ENCODE measurements at regions not wholly inside any gene's neighbourhood (a gene's known extent, or its start where the extent isn't known, plus 50 kb on each side); places are given as distances from the start of the nearest gene placed in this dataset.

DNA sequence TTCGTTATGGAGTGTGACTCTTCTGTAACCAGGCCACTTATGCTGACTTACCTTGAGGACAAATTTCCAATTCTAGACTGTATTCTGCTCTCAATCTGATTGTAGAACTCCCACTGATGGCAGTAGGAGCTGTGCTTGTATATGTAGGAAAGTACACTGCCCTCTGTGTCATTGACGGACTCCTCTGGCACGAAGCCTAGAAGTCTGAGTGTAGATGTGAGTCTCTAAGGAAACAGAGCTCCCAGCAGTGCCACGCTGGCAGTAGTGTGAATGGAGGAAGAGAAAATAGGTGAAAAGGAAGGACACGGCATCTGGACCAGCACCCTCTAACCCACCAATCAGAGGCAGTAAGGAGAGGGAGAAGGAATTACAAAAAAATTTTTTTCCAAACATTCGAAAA, 130.4 kb upstream of the ADGRL2 start:
- intact Hi-C loops (cut with DNase I), result no loop called here
- ATAC-seq (peak; percentile 86), DNase-seq (no peak)
- Histone ChIP-seq H3K27ac (no peak overlapping the region), H3K27me3 (no peaks in the 10 kb centered on the region), H3K9me3 (no peaks in the 10 kb centered on the region), H3K36me3 (no peaks in the 10 kb centered on the region), H3K4me1 (peaks cover 4% of the 10 kb centered on the region), H3K4me3 (no peak overlapping the region)
- TF ChIP-seq, protein P1, sequence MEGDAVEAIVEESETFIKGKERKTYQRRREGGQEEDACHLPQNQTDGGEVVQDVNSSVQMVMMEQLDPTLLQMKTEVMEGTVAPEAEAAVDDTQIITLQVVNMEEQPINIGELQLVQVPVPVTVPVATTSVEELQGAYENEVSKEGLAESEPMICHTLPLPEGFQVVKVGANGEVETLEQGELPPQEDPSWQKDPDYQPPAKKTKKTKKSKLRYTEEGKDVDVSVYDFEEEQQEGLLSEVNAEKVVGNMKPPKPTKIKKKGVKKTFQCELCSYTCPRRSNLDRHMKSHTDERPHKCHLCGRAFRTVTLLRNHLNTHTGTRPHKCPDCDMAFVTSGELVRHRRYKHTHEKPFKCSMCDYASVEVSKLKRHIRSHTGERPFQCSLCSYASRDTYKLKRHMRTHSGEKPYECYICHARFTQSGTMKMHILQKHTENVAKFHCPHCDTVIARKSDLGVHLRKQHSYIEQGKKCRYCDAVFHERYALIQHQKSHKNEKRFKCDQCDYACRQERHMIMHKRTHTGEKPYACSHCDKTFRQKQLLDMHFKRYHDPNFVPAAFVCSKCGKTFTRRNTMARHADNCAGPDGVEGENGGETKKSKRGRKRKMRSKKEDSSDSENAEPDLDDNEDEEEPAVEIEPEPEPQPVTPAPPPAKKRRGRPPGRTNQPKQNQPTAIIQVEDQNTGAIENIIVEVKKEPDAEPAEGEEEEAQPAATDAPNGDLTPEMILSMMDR (IDR thresholded peaks at IDR 0.05), result no peak

DNA sequence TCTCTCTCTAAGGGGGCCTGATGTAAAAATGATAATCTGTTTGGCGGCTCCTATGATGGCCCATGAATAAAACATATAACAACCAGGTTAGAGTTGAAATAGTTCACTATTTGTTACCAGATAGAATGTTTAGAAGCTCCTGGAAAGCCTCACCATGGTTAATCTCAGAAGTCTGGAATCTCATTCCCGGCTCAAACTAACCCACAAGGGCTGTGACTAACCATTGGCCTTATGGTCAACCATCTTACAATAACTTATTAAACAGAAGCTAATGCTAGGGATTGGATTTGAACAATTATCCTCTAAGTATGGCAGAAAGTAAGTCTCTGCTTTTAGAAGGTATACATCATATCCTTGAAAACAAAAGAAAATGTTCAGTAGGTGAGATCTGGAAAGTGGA, 134.1 kb upstream of the ADGRL2 start:
- TF ChIP-seq, protein P1 (IDR thresholded peaks at IDR 0.05), result no peak
- Histone ChIP-seq H3K27ac (no peak overlapping the region), H3K36me3 (no peaks in the 10 kb centered on the region), H3K4me3 (no peak overlapping the region), H3K27me3 (no peaks in the 10 kb centered on the region), H3K4me1 (peaks cover 4% of the 10 kb centered on the region), H3K9me3 (no peaks in the 10 kb centered on the region)
- DNase-seq (no peak), ATAC-seq (no peak)
- intact Hi-C loops (cut with DNase I), result no loop called here

DNA sequence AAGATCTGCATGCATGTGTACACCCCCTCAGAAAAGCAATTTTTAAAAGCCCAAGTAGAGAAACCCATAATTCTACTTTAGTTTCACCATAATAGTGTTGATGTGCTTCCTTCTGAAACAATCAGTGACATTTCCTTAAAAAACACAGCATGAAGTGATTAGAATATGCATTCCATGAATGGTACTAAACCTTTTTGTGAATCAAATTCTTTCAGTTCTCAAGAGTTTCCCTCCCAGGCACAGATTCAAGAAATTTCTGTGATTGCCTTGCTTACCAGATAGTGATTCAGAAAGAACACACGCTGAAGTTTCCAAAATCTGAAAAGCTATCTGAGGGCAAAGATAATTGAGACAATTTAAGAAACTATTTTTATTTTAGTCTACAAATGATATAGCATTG, 136.4 kb upstream of the ADGRL2 start:
- no peak for DNase-seq
- no peak for ATAC-seq
- no peaks in the 10 kb centered on the region for H3K4me1 ChIP-seq

DNA sequence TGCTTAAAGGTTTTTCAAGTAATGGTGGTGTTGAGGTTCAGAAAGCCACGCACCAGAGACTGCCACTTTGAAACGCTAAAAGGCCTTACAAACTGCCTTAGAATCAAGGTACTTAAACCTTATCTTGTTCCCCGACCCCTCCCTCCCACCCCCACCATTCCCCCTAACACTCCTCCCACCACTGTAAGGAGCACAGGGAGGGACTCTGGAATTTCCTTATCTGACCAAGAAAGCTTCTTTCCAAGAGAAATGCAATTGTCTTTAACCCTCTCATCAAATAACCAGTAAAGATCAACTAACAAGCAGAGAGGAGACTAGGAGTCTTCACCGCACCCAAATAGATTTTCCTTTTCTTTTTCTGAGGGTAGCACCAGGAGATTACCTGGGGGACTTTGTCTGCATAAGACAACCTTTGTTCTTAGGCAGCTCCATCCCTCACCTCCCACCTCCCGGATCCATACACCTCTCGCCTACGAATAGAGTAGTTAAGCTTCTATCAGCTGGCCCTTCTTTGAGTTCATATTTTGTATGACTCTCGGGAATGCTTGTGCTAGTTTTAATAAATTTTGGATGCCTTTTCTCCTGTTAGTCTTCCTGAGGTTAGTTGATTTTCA, 137.7 kb upstream of the ADGRL2 start:
- intact Hi-C loops (cut with DNase I), result no loop called here
- Histone ChIP-seq H3K4me3 (no peak overlapping the region), H3K27me3 (no peaks in the 10 kb centered on the region), H3K27ac (no peak overlapping the region), H3K4me1 (no peaks in the 10 kb centered on the region), H3K9me3 (no peaks in the 10 kb centered on the region), H3K36me3 (no peaks in the 10 kb centered on the region)
- no peak for ATAC-seq
- TF ChIP-seq, protein P1 (IDR thresholded peaks at IDR 0.05), result no peak
- no peak for DNase-seq

More for the DNA sequence above, 136.4 kb upstream of the ADGRL2 start:
- no peaks in the 10 kb centered on the region for H3K9me3 ChIP-seq
- H3K27me3 ChIP-seq, result no peaks in the 10 kb centered on the region
- H3K4me3 ChIP-seq, result no peak overlapping the region
- H3K27ac ChIP-seq, result no peak overlapping the region
- TF ChIP-seq, protein P1 (IDR thresholded peaks at IDR 0.05), result no peak
- H3K36me3 ChIP-seq, result no peaks in the 10 kb centered on the region
- intact Hi-C loops (cut with DNase I), result no loop called here

DNA sequence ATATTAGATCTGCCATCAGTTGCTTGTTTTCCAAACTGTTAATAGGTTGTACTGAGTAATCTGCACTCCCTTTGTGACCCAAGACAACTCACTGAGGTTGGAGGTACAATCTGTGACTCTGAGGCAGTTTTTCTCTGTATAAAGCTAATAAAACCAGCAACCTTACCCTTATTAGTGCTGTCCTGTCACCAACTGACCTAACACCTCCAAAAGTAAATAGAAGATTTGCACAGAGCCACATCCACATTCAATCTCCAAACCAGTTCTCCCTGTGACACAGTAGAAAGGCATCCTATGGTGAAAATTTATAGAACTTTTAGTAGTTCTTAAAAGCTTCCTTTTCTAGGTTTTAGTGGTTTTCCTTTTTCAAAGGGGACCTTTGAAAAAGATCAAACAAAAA, 140.4 kb upstream of the ADGRL2 start:
- no peak for ATAC-seq
- Histone ChIP-seq H3K9me3 (no peaks in the 10 kb centered on the region), H3K4me3 (no peak overlapping the region), H3K4me1 (no peaks in the 10 kb centered on the region), H3K27ac (no peak overlapping the region), H3K27me3 (no peaks in the 10 kb centered on the region), H3K36me3 (no peaks in the 10 kb centered on the region)
- intact Hi-C loops (cut with DNase I), result no loop called here
- TF ChIP-seq, protein P1 (IDR thresholded peaks at IDR 0.05), result no peak
- DNase-seq, result no peak

DNA sequence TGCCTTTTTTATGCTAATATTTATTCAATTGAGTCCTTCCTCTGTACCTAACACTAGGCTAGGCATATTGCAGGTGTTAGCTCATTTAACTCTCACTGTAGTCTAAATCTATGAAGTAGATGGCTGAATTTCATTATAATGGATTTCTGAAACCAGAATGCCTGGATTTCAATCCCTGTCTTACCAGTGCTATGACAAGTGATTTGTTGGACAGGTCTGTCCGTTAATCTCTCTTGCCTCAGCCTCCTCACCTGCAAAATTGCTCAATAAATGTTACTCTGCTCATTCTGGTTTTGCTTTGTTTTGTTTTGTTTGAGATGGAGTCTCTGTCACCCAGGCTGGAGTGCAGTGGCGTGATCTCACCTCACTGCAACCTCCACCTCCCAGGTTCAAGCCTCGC, 146.1 kb upstream of the ADGRL2 start:
- ATAC-seq (no peak), DNase-seq (no peak)
- intact Hi-C loops (cut with DNase I), result no loop called here
- H3K4me1 ChIP-seq, result no peaks in the 10 kb centered on the region
- H3K27ac ChIP-seq, result no peak overlapping the region
- no peak overlapping the region for H3K4me3 ChIP-seq
- no peaks in the 10 kb centered on the region for H3K27me3 ChIP-seq
- no peaks in the 10 kb centered on the region for H3K9me3 ChIP-seq
- TF ChIP-seq, protein P1 (IDR thresholded peaks at IDR 0.05), result no peak
- H3K36me3 ChIP-seq, result no peaks in the 10 kb centered on the region
